ENCODE measurements at regions not wholly inside any gene's neighbourhood (a gene's known extent, or its start where the extent isn't known, plus 50 kb on each side); places are given as distances from the start of the nearest gene placed in this dataset.
A peak's percentile ranks its signal among the peaks of the same experiment; 100 is the strongest.

DNA sequence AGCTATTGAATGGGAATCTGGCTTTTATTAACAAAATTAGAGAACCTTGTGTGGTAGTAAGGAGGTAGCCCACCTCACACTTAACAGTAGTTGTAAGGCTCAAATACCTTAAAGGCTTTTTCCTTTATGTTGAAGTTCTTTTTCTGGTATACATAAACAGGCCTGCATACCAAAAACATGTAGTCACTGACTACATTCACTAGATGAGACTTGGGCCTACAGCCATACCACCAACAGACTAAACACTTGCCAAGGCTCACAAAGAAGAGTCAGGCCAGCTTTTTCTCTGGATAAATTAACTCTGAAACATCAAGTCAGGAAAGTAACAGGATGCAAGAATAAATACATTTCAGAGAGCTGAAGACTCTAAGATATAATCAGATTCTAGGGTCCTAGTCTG is 78.6 kb upstream of the MPDZ start:
- no peak overlapping the region for H3K4me3 Mint-ChIP-seq
- peak overlapping the region; percentile 80 for H3K27ac Mint-ChIP-seq
- no peaks in the 10 kb centered on the region for H3K9me3 Mint-ChIP-seq
- DNase-seq (ENCODE audit: low spot score in 2 of 2, unreplicated experiment in 2 of 2) = no peak
- peaks cover 33% of the 10 kb centered on the region for H3K4me1 Mint-ChIP-seq
- no peak for TF ChIP-seq CTCF (IDR thresholded peaks at IDR 0.05; ENCODE audit: unreplicated experiment)
- H3K36me3 Mint-ChIP-seq = peaks cover 2% of the 10 kb centered on the region
- no peaks in the 10 kb centered on the region for H3K27me3 Mint-ChIP-seq (ENCODE audit: low read depth)

GRCh38 chr9:13354733-13355132 is 75.2 kb upstream of the MPDZ start:
- peaks cover 43% of the 10 kb centered on the region for H3K4me1 Mint-ChIP-seq
- H3K36me3 Mint-ChIP-seq = peaks cover 2% of the 10 kb centered on the region
- no peaks in the 10 kb centered on the region for H3K9me3 Mint-ChIP-seq
- no peak overlapping the region for H3K27ac Mint-ChIP-seq
- no peak overlapping the region for H3K4me3 Mint-ChIP-seq
- H3K27me3 Mint-ChIP-seq (ENCODE audit: low read depth) = no peaks in the 10 kb centered on the region
- no peak for DNase-seq (ENCODE audit: low spot score in 2 of 2, unreplicated experiment in 2 of 2)
- TF ChIP-seq CTCF (IDR thresholded peaks at IDR 0.05; ENCODE audit: unreplicated experiment) = no peak

DNA sequence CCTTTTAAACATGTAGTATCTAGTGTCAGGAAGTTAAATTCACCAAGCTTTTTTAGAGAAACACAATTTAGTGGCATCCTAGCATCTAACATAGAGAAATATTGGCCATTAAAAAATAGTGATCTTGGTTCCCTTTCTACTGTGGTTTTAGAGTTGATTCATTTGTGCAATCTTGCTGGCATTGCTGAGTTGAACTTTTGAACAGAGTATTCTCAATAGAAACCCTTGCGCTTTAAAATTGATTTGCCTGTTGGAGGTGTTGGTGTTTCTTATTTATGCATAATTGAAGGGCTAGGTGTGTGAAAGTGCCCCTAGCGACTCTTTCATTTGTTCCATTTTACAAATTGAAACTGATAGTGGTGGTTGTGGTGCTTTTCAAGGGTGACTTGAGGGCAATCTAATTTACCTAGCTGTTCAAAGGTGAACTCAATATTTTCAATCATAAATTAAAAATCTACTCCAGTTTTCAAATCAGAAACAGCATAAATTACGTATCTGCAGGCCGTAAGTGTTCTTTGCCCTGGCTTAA is 73.0 kb upstream of the MPDZ start:
- Mint-ChIP-seq H3K27me3 (ENCODE audit: low read depth) (no peaks in the 10 kb centered on the region), H3K4me3 (no peak overlapping the region), H3K36me3 (peaks cover 2% of the 10 kb centered on the region), H3K27ac (peak overlapping the region; percentile 87), H3K4me1 (peaks cover 40% of the 10 kb centered on the region), H3K9me3 (peaks cover under 1% of the 10 kb centered on the region)
- DNase-seq (ENCODE audit: low spot score in 2 of 2, unreplicated experiment in 2 of 2) = no peak
- no peak for TF ChIP-seq CTCF (IDR thresholded peaks at IDR 0.05; ENCODE audit: unreplicated experiment)

GRCh38 chr9:13351778-13352386 is 72.4 kb upstream of the MPDZ start:
- Mint-ChIP-seq H3K27me3 (ENCODE audit: low read depth) (no peaks in the 10 kb centered on the region), H3K4me1 (peaks cover 45% of the 10 kb centered on the region), H3K27ac (peak overlapping the region; percentile 87), H3K36me3 (peaks cover 2% of the 10 kb centered on the region), H3K9me3 (peaks cover 4% of the 10 kb centered on the region), H3K4me3 (no peak overlapping the region)
- peak; percentile 68 for TF ChIP-seq CTCF (IDR thresholded peaks at IDR 0.05; ENCODE audit: unreplicated experiment)
- no peak for DNase-seq (ENCODE audit: low spot score in 2 of 2, unreplicated experiment in 2 of 2)

DNA sequence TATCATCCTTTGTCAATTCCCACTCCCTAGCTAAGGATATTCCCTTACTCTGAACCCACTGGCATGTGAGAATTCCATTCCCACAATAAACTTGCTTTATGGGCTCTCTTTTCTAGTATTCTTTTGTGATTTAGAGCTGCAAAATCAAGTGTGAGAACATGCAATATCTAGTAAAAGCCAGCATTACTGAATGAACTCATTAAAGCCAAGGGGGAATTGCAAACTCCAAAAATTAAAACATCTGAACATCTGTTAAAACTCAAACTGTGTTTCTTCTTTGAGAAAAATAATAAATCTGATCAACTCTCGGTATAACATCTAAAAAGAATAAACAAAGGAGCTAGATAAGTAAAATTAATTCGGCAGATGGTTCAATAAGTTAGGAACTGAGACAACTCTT is 53.1 kb upstream of the MPDZ start:
- DNase-seq (ENCODE audit: low spot score in 2 of 2, unreplicated experiment in 2 of 2) = no peak
- Mint-ChIP-seq H3K27ac (peak overlapping the region; percentile 88), H3K27me3 (ENCODE audit: low read depth) (no peaks in the 10 kb centered on the region), H3K36me3 (no peaks in the 10 kb centered on the region), H3K9me3 (peaks cover 9% of the 10 kb centered on the region), H3K4me3 (no peak overlapping the region), H3K4me1 (peaks cover 34% of the 10 kb centered on the region)
- no peak for TF ChIP-seq CTCF (IDR thresholded peaks at IDR 0.05; ENCODE audit: unreplicated experiment)
